WERI-Rb-1 (cell line): ENCODE measurements at regions not wholly inside any gene's neighbourhood (a gene's known extent, or its start where the extent isn't known, plus 50 kb on each side); places are given as distances from the start of the nearest gene placed in this dataset.

Source experiments
- DNase-seq: peaks from one replicate; pipeline ENCODE4 v3.0.0-alpha.2; 2020
- H3K27ac ChIP-seq: fragments of 250-450 bp; sonication (Bioruptor Pico); 2 replicates; pipeline ENCODE4 v1.5.1; 2020; ENCODE audit warnings: mild to moderate bottlenecking, moderate library complexity
- H3K27me3 ChIP-seq: fragments of 250-450 bp; sonication (Bioruptor Pico); 2 replicates; pipeline ENCODE4 v1.5.1; 2021; ENCODE audit warnings: mild to moderate bottlenecking, low read depth, moderate library complexity; ENCODE audit not compliant: insufficient read depth, severe bottlenecking
- H3K36me3 ChIP-seq: fragments of 250-450 bp; sonication (Bioruptor Pico); 2 replicates; pipeline ENCODE4 v1.5.1; 2020; ENCODE audit warnings: mild to moderate bottlenecking, moderate library complexity
- H3K4me3 ChIP-seq: 2 replicates; pipeline ENCODE4 v1.5.1; 2011; ENCODE audit warnings: low read depth, mild to moderate bottlenecking, control low read depth, low read length
- H3K9me3 ChIP-seq: fragments of 250-450 bp; sonication (Bioruptor Pico); 2 replicates; pipeline ENCODE4 v1.5.1; 2021; ENCODE audit warnings: mild to moderate bottlenecking, moderate library complexity; ENCODE audit not compliant: severe bottlenecking
- CTCF ChIP-seq: IDR thresholded peaks from 2 replicates; pipeline ENCODE4 v1.5.1; 2011; ENCODE audit warnings: low read depth, mild to moderate bottlenecking, control low read depth, inconsistent platforms, low read length

GRCh38 chr6:137707038-137707589, 159.9 kb upstream of the TNFAIP3 start:
- H3K9me3 ChIP-seq, result no peaks in the 10 kb centered on the region
- H3K4me3 ChIP-seq, result no peak overlapping the region
- H3K36me3 ChIP-seq, result no peaks in the 10 kb centered on the region
- no peak for TF ChIP-seq CTCF
- DNase-seq, result no peak
- H3K27me3 ChIP-seq, result peaks cover 8% of the 10 kb centered on the region
- no peak overlapping the region for H3K27ac ChIP-seq

- H3K36me3 ChIP-seq, result no peaks in the 10 kb centered on the region
- peaks cover 8% of the 10 kb centered on the region for H3K27me3 ChIP-seq
- TF ChIP-seq CTCF, result peak; percentile 59; the same call in 1 of the 2 replicates
- peak; percentile 41 for DNase-seq
- no peak overlapping the region for H3K4me3 ChIP-seq
- no peak overlapping the region for H3K27ac ChIP-seq
- H3K9me3 ChIP-seq, result no peaks in the 10 kb centered on the region
Observed at GRCh38 chr6:137707590-137708360, 159.3 kb upstream of the TNFAIP3 start.

- TF ChIP-seq CTCF, result no peak
- no peak overlapping the region for H3K4me3 ChIP-seq
- DNase-seq, result no peak
- H3K27me3 ChIP-seq, result peaks cover 8% of the 10 kb centered on the region
- H3K36me3 ChIP-seq, result no peaks in the 10 kb centered on the region
- no peaks in the 10 kb centered on the region for H3K9me3 ChIP-seq
- H3K27ac ChIP-seq, result no peak overlapping the region
Observed at GRCh38 chr6:137708481-137708880, 158.6 kb upstream of the TNFAIP3 start.

GRCh38 chr6:137709424-137710236, 157.4 kb upstream of the TNFAIP3 start:
- TF ChIP-seq CTCF, result no peak
- H3K27me3 ChIP-seq, result peaks cover 8% of the 10 kb centered on the region
- DNase-seq, result no peak
- H3K27ac ChIP-seq, result no peak overlapping the region
- H3K36me3 ChIP-seq, result no peaks in the 10 kb centered on the region
- H3K9me3 ChIP-seq, result no peaks in the 10 kb centered on the region
- H3K4me3 ChIP-seq, result no peak overlapping the region

- H3K27ac ChIP-seq, result no peak overlapping the region
- no peaks in the 10 kb centered on the region for H3K36me3 ChIP-seq
- H3K4me3 ChIP-seq, result no peak overlapping the region
- DNase-seq, result no peak
- H3K9me3 ChIP-seq, result no peaks in the 10 kb centered on the region
- no peak for TF ChIP-seq CTCF
- peaks cover 5% of the 10 kb centered on the region for H3K27me3 ChIP-seq
Observed at GRCh38 chr6:137711972-137712371, 155.1 kb upstream of the TNFAIP3 start.
